GM12892 (cell line): ENCODE measurements at regions not wholly inside any gene's neighbourhood (a gene's known extent, or its start where the extent isn't known, plus 50 kb on each side); places are given as distances from the start of the nearest gene placed in this dataset.
"Not testable (repeated sequence)": the region's sequence is repeated elsewhere in the genome, so short reads cannot be mapped to it uniquely, and the experiment has no call there.

ENCODE experiments used
- POLR2A ChIP-seq: IDR thresholded peaks from 2 replicates; pipeline ENCODE4 v1.6.1; 2011; ENCODE audit warnings: low read depth, low read length, control low read depth
- POLR2AphosphoS5 ChIP-seq: IDR thresholded peaks from 2 replicates; pipeline ENCODE4 v1.6.1; 2011; ENCODE audit warnings: low read depth, low read length, control low read depth
- TAF1 ChIP-seq: IDR thresholded peaks from 2 replicates; pipeline ENCODE4 v1.6.1; 2011; ENCODE audit warnings: low read depth, mild to moderate bottlenecking, control low read depth, low read length, borderline replicate concordance

DNA sequence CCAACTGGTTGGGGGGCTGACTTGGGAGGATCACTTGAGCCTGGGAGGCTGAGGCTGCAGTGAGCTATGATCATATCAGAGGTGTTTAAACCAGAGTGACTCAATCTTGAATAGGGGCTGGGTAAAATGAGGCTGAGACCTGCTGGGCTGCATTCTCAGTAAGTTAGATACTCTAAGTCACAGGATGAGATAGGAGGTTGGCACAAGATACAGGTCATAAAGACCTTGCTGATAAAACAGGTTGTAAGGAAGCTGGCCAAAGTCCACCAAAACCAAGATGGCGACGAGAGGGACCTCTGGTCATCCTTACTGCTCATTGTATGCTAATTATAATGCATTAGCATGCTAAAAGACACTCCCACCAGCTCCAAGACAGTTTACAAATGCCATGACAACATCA lies 71.1 kb upstream of the BNIP2 start:
- TF ChIP-seq TAF1, POLR2A, POLR2AphosphoS5: not testable (repeated sequence)
